Stimulated activated naive CD8-positive, alpha-beta T cell treated with anti-CD3 and anti-CD28 coated beads, Interleukin-15, Interleukin-2, amounts not matched to agents 100 ng/mL and 50 ng/mL, for 24 hours (primary cell): ENCODE measurements at regions not wholly inside any gene's neighbourhood (a gene's known extent, or its start where the extent isn't known, plus 50 kb on each side); places are given as distances from the start of the nearest gene placed in this dataset.

ENCODE experiments used
- H3K27ac Mint-ChIP-seq: one replicate; pipeline ENCODE4 v1.8.0; 2021; ENCODE audit warnings: mild to moderate bottlenecking, mixed read lengths
- H3K27me3 Mint-ChIP-seq: one replicate; pipeline ENCODE4 v1.8.0; 2021; ENCODE audit warnings: mixed read lengths
- H3K36me3 Mint-ChIP-seq: one replicate; pipeline ENCODE4 v1.8.0; 2021; ENCODE audit warnings: low read depth, mixed read lengths
- H3K4me1 Mint-ChIP-seq: one replicate; pipeline ENCODE4 v1.8.0; 2021; ENCODE audit warnings: low read depth, mixed read lengths
- H3K4me3 Mint-ChIP-seq: one replicate; pipeline ENCODE4 v1.8.0; 2021; ENCODE audit warnings: mild to moderate bottlenecking, mixed read lengths
- H3K9me3 Mint-ChIP-seq: one replicate; pipeline ENCODE4 v1.8.0; 2021; ENCODE audit warnings: mixed read lengths

- H3K36me3 Mint-ChIP-seq: no peaks in the 10 kb centered on the region
- no peaks in the 10 kb centered on the region for H3K4me1 Mint-ChIP-seq
- H3K4me3 Mint-ChIP-seq: no peak overlapping the region
- peaks cover 9% of the 10 kb centered on the region for H3K27me3 Mint-ChIP-seq
- peaks cover 5% of the 10 kb centered on the region for H3K9me3 Mint-ChIP-seq
- no peak overlapping the region for H3K27ac Mint-ChIP-seq
Observed at GRCh38 chr3:182465301-182466185, 327.8 kb upstream of the ATP11B start.

- Mint-ChIP-seq H3K27ac (no peak overlapping the region), H3K4me1 (no peaks in the 10 kb centered on the region), H3K4me3 (no peak overlapping the region), H3K36me3 (no peaks in the 10 kb centered on the region), H3K9me3 (peaks cover 8% of the 10 kb centered on the region), H3K27me3 (peaks cover 16% of the 10 kb centered on the region)
Observed at GRCh38 chr3:182469086-182469485, 324.2 kb upstream of the ATP11B start.

GRCh38 chr3:182470187-182470586 is 323.1 kb upstream of the ATP11B start:
- H3K4me1 Mint-ChIP-seq: no peaks in the 10 kb centered on the region
- no peak overlapping the region for H3K4me3 Mint-ChIP-seq
- H3K27me3 Mint-ChIP-seq: peaks cover 16% of the 10 kb centered on the region
- H3K36me3 Mint-ChIP-seq: no peaks in the 10 kb centered on the region
- peaks cover 8% of the 10 kb centered on the region for H3K9me3 Mint-ChIP-seq
- H3K27ac Mint-ChIP-seq: no peak overlapping the region

- no peak overlapping the region for H3K27ac Mint-ChIP-seq
- peaks cover 8% of the 10 kb centered on the region for H3K9me3 Mint-ChIP-seq
- no peaks in the 10 kb centered on the region for H3K36me3 Mint-ChIP-seq
- H3K27me3 Mint-ChIP-seq: peaks cover 16% of the 10 kb centered on the region
- no peak overlapping the region for H3K4me3 Mint-ChIP-seq
- H3K4me1 Mint-ChIP-seq: no peaks in the 10 kb centered on the region
Observed at GRCh38 chr3:182473191-182473710, 320.1 kb upstream of the ATP11B start.

GRCh38 chr3:182478369-182478768 is 314.9 kb upstream of the ATP11B start:
- Mint-ChIP-seq H3K27ac (no peak overlapping the region), H3K4me1 (no peaks in the 10 kb centered on the region), H3K27me3 (no peaks in the 10 kb centered on the region), H3K36me3 (no peaks in the 10 kb centered on the region), H3K9me3 (no peaks in the 10 kb centered on the region), H3K4me3 (no peak overlapping the region)

GRCh38 chr3:182479419-182480336 is 313.6 kb upstream of the ATP11B start:
- H3K9me3 Mint-ChIP-seq: no peaks in the 10 kb centered on the region
- no peaks in the 10 kb centered on the region for H3K36me3 Mint-ChIP-seq
- H3K4me1 Mint-ChIP-seq: no peaks in the 10 kb centered on the region
- no peak overlapping the region for H3K4me3 Mint-ChIP-seq
- H3K27ac Mint-ChIP-seq: no peak overlapping the region
- no peaks in the 10 kb centered on the region for H3K27me3 Mint-ChIP-seq

- Mint-ChIP-seq H3K9me3 (no peaks in the 10 kb centered on the region), H3K36me3 (no peaks in the 10 kb centered on the region), H3K27ac (no peak overlapping the region), H3K4me3 (no peak overlapping the region), H3K4me1 (no peaks in the 10 kb centered on the region), H3K27me3 (no peaks in the 10 kb centered on the region)
Observed at GRCh38 chr3:182482705-182483104, 310.6 kb upstream of the ATP11B start.

- no peaks in the 10 kb centered on the region for H3K9me3 Mint-ChIP-seq
- no peak overlapping the region for H3K4me3 Mint-ChIP-seq
- H3K27me3 Mint-ChIP-seq: no peaks in the 10 kb centered on the region
Observed at GRCh38 chr3:182484682-182485081, 308.6 kb upstream of the ATP11B start.

GRCh38 chr3:182485301-182485700 is 308.0 kb upstream of the ATP11B start:
- Mint-ChIP-seq H3K4me1 (no peaks in the 10 kb centered on the region), H3K36me3 (no peaks in the 10 kb centered on the region), H3K27me3 (no peaks in the 10 kb centered on the region), H3K27ac (no peak overlapping the region), H3K4me3 (no peak overlapping the region), H3K9me3 (no peaks in the 10 kb centered on the region)

More at GRCh38 chr3:182484682-182485081, 308.6 kb upstream of the ATP11B start:
- no peak overlapping the region for H3K27ac Mint-ChIP-seq
- H3K4me1 Mint-ChIP-seq: no peaks in the 10 kb centered on the region
- no peaks in the 10 kb centered on the region for H3K36me3 Mint-ChIP-seq

- H3K36me3 Mint-ChIP-seq: no peaks in the 10 kb centered on the region
Observed at GRCh38 chr3:182486463-182486862, 306.8 kb upstream of the ATP11B start.

GRCh38 chr3:182487143-182487542 is 306.2 kb upstream of the ATP11B start:
- Mint-ChIP-seq H3K9me3 (no peaks in the 10 kb centered on the region), H3K27me3 (no peaks in the 10 kb centered on the region), H3K4me3 (no peak overlapping the region), H3K27ac (no peak overlapping the region), H3K36me3 (no peaks in the 10 kb centered on the region), H3K4me1 (no peaks in the 10 kb centered on the region)

More at GRCh38 chr3:182486463-182486862, 306.8 kb upstream of the ATP11B start:
- H3K4me1 Mint-ChIP-seq: no peaks in the 10 kb centered on the region
- H3K27me3 Mint-ChIP-seq: no peaks in the 10 kb centered on the region
- no peak overlapping the region for H3K4me3 Mint-ChIP-seq
- H3K27ac Mint-ChIP-seq: no peak overlapping the region
- H3K9me3 Mint-ChIP-seq: no peaks in the 10 kb centered on the region

- Mint-ChIP-seq H3K4me1 (no peaks in the 10 kb centered on the region), H3K9me3 (no peaks in the 10 kb centered on the region), H3K4me3 (no peak overlapping the region), H3K36me3 (no peaks in the 10 kb centered on the region), H3K27me3 (no peaks in the 10 kb centered on the region), H3K27ac (no peak overlapping the region)
Observed at GRCh38 chr3:182487611-182488010, 305.7 kb upstream of the ATP11B start.

- no peaks in the 10 kb centered on the region for H3K27me3 Mint-ChIP-seq
- no peaks in the 10 kb centered on the region for H3K36me3 Mint-ChIP-seq
- no peak overlapping the region for H3K4me3 Mint-ChIP-seq
- no peak overlapping the region for H3K27ac Mint-ChIP-seq
- H3K9me3 Mint-ChIP-seq: no peaks in the 10 kb centered on the region
- H3K4me1 Mint-ChIP-seq: no peaks in the 10 kb centered on the region
Observed at GRCh38 chr3:182490596-182491491, 302.5 kb upstream of the ATP11B start.

GRCh38 chr3:182491577-182491976 is 301.7 kb upstream of the ATP11B start:
- Mint-ChIP-seq H3K27ac (no peak overlapping the region), H3K36me3 (no peaks in the 10 kb centered on the region), H3K4me3 (no peak overlapping the region)

More at GRCh38 chr3:182491577-182491976, 301.7 kb upstream of the ATP11B start:
- no peaks in the 10 kb centered on the region for H3K27me3 Mint-ChIP-seq
- H3K9me3 Mint-ChIP-seq: no peaks in the 10 kb centered on the region
- H3K4me1 Mint-ChIP-seq: no peaks in the 10 kb centered on the region
